Fibroblast of skin of back (primary cell): ENCODE measurements at regions not wholly inside any gene's neighbourhood (a gene's known extent, or its start where the extent isn't known, plus 50 kb on each side); places are given as distances from the start of the nearest gene placed in this dataset.
A peak's percentile ranks its signal among the peaks of the same experiment; 100 is the strongest.

Source experiments
- DNase-seq: peaks from one replicate; pipeline ENCODE4 v3.0.0-alpha.2; 2013

DNA sequence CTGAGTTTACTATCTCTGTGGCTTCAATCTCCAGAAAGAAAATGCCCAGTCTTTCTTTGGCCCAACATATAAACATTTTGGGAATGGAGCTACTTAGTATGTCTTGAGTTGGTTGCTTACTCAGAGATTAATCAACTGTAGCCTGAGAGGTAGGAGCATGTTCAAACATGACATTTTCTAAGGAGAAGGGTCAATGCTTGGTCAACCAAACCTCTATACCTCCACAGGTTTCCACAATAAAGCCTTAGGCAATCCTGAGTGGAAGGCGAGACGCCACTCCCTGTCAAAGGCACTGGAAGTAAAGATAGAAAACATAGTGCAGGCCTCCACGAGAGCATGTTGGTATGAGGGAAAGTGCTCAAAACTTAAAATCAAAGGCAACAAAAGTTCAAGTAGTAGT, 411.4 kb downstream of the KCTD16 start:
- DNase-seq = no peak

DNA sequence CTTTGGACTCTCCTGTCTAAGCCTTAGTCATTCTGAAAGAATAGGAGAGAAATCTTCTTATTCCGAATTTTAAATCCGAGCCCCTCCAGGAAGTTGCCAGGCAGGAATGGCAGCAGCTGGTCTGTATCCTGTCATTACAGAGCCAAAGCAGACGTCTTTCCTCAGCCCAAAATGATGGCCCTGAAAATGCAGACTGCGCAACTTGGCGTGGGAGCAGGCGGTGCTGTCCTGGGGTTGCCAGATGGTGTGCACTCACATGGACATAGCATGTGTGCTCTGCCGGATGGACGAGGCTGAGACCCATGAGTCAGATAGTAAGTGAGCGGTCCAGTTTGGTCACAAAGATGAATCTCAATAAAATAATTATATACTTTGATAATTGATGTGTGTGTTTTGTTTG, 410.4 kb downstream of the KCTD16 start:
- DNase-seq = no peak

- no peak for DNase-seq
These were observed 407.0 kb downstream of the KCTD16 start for GRCh38 chr5:144577676-144578075.

DNA sequence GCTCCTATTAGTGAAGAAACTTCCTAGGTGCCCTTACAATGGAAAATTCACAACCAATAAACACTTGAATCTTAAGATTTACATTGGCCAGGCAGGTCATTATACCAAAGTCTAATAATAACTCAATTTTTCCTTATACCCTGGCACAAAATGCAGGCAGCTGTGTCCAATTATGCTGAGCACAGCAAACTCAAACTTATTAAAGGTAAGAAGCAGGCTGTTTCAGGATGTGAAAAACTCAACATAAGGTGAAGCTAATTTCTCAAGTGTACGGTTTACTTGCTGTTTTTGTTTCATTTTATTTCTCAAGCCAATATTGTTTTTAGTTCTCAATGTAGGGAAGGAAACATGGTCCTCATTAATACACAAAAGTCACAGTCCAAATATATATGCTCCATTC, 405.1 kb downstream of the KCTD16 start:
- DNase-seq = no peak

- peak; percentile 2 for DNase-seq
These were observed 396.7 kb downstream of the KCTD16 start for GRCh38 chr5:144567421-144567780.

GRCh38 chr5:144566747-144567420, 396.2 kb downstream of the KCTD16 start:
- peak; percentile 31 for DNase-seq

- DNase-seq = peak; percentile 7
These were observed 378.9 kb downstream of the KCTD16 start for GRCh38 chr5:144549580-144549979.

- DNase-seq = no peak
These were observed 378.3 kb downstream of the KCTD16 start for GRCh38 chr5:144548936-144549335.

GRCh38 chr5:144547098-144547499, 376.4 kb downstream of the KCTD16 start:
- DNase-seq = peak; percentile 41

GRCh38 chr5:144538845-144539244, 368.2 kb downstream of the KCTD16 start:
- no peak for DNase-seq
